GM12878 (cell line): ENCODE measurements at regions not wholly inside any gene's neighbourhood (a gene's known extent, or its start where the extent isn't known, plus 50 kb on each side); places are given as distances from the start of the nearest gene placed in this dataset.

Experiments used
- ATAC-seq: fragments of 200-7000 bp; cut with Tn5 transposase; 3 replicates; pipeline ENCODE4 v1.9.1; 2020; ENCODE audit warnings: mild to moderate bottlenecking, moderate library complexity
- BruUV-seq: library from RNA; stranded (reverse); fragments of 400-500 nt; replicated peaks from 2 replicates; lab custom pipeline; 2021; lab: Mats Ljungman, UMichigan
- CTCF ChIA-PET: fragments of 300-600 bp; sonication (Branson Sonifier 250); formaldehyde crosslinking; extraction: SDS; loops from one replicate; lab custom pipeline; 2021; ENCODE audit warnings: inconsistent platforms; lab: Yijun Ruan, JAX
- POLR2A ChIA-PET: fragments of 350-600 bp; formaldehyde crosslinking; extraction: SDS; loops from one replicate; lab custom pipeline; 2021; ENCODE audit warnings: inconsistent platforms; lab: Charles Lee
- RAD21 ChIA-PET: fragments of 300-600 bp; sonication (Branson Sonifier 250); formaldehyde crosslinking; loops from one replicate; lab custom pipeline; 2023; ENCODE audit warnings: antibody characterized with exemption; ENCODE audit not compliant: unreplicated experiment; lab: Charles Lee
- SMC1A ChIA-PET: fragments of 300-600 bp; sonication (Branson Sonifier 250); formaldehyde crosslinking; loops from one replicate; lab custom pipeline; 2023; ENCODE audit not compliant: unreplicated experiment, uncharacterized antibody; lab: Charles Lee
- DNase-seq: peaks from one replicate; pipeline ENCODE4 v3.0.0-alpha.2; 2011; ENCODE audit warnings: low read depth, low spot score
- FAIRE-seq: peaks from 3 replicates; lab custom pipeline; 2011; peaks lifted over from hg19 to GRCh38; lab: Jason Lieb, UNC
- H2AFZ ChIP-seq: 2 replicates; pipeline ENCODE4 v1.6.0; 2011; ENCODE audit warnings: low read depth, low read length, control low read depth; ENCODE audit not compliant: control insufficient read depth
- H3K27ac ChIP-seq: 2 replicates; pipeline ENCODE4 v1.5.1; 2011; ENCODE audit warnings: control low read depth; ENCODE audit not compliant: control insufficient read depth, insufficient read depth
- H3K27me3 ChIP-seq, 2 experiments: replicated peaks in 1 of 2; 2 replicates each; pipeline versions ENCODE4 v1.6.0 to v1.6.1; 2011; ENCODE audit warnings: low read length in 1 of 2; ENCODE audit not compliant: control insufficient read depth in 2 of 2, insufficient read depth in 2 of 2
- H3K36me3 ChIP-seq, 2 experiments: 2 replicates each; pipeline ENCODE4 v1.5.1; 2011; ENCODE audit warnings: low read length in 1 of 2; ENCODE audit not compliant: control insufficient read depth in 2 of 2, insufficient read depth in 2 of 2
- H3K4me1 ChIP-seq: 2 replicates; pipeline ENCODE4 v1.6.1; 2011; ENCODE audit warnings: mild to moderate bottlenecking, low read length, moderate library complexity, mixed read lengths; ENCODE audit not compliant: control insufficient read depth, insufficient read depth
- H3K4me2 ChIP-seq: 2 replicates; pipeline ENCODE4 v1.6.0; 2011; ENCODE audit warnings: control low read depth; ENCODE audit not compliant: control insufficient read depth, insufficient read depth
- H3K4me3 ChIP-seq: fragments of 200-600 bp; sonication (generic); 2 replicates; pipeline ENCODE4 v1.5.1; 2016
- H3K79me2 ChIP-seq: 2 replicates; pipeline ENCODE4 v1.6.0; 2011; ENCODE audit warnings: low read length; ENCODE audit not compliant: control insufficient read depth, insufficient read depth
- H3K9ac ChIP-seq: 2 replicates; pipeline ENCODE4 v1.8.0; 2011; ENCODE audit warnings: low read length, control low read depth, mixed read lengths; ENCODE audit not compliant: control insufficient read depth, insufficient read depth
- H3K9me3 ChIP-seq: replicated peaks from 3 replicates; pipeline ENCODE4 v1.5.1; 2011; ENCODE audit warnings: mild to moderate bottlenecking, low read length; ENCODE audit not compliant: control insufficient read depth, insufficient read depth
- H4K20me1 ChIP-seq: 2 replicates; pipeline ENCODE4 v1.6.0; 2011; ENCODE audit not compliant: control insufficient read depth, insufficient read depth
- BCLAF1 ChIP-seq: fragments of 450-650 bp; IDR thresholded peaks from 2 replicates; pipeline ENCODE4 v1.6.1; 2017; ENCODE audit warnings: antibody characterized with exemption, mild to moderate bottlenecking, moderate library complexity
- CBX5 ChIP-seq: sonication (generic); IDR thresholded peaks from 2 replicates; pipeline ENCODE4 v1.6.1; 2016; ENCODE audit warnings: low read depth, moderate library complexity, mild to moderate bottlenecking, inconsistent platforms
- CEBPZ ChIP-seq: fragments of 150-350 bp; IDR thresholded peaks from 2 replicates; pipeline ENCODE4 v1.6.1; 2016; ENCODE audit warnings: low read depth, low read length
- FOXM1 ChIP-seq: IDR thresholded peaks from 2 replicates; pipeline ENCODE4 v1.6.1; 2012; ENCODE audit warnings: low read depth, mild to moderate bottlenecking, inconsistent platforms, low read length, moderate library complexity
- IKZF2 ChIP-seq, 2 experiments: fragments of 450-650 bp; IDR thresholded peaks; 2 replicates each; pipeline ENCODE4 v1.6.1; 2017; ENCODE audit warnings: mild to moderate bottlenecking in 2 of 2, moderate library complexity in 2 of 2
- WGBS: methylation state at CpG from one replicate; pipeline ENCODE4 v1.1.6; 2016; ENCODE audit warnings: low lambda C conversion rate; ENCODE audit not compliant: insufficient replicate concordance, insufficient coverage; ENCODE audit errors: missing lambda C conversion rate; 5-methylcytosine and 5-hydroxymethylcytosine counted together
- in situ Hi-C: fragments of 300-500 bp; cut with MboI; formaldehyde crosslinking; loops from 9 replicates; pipeline ENCODE4 v1.14.3; 2018; ENCODE audit warnings: mixed read lengths
- intact Hi-C: fragments of 100-400 bp; cut with micrococcal nuclease; formaldehyde crosslinking; loops from one replicate; pipeline ENCODE4 v1.14.2; 2022; ENCODE audit not compliant: unreplicated experiment
- TF ChIP-seq, protein P1 (sequence below): IDR thresholded peaks from 2 replicates; pipeline ENCODE4 v1.6.1; 2011; ENCODE audit warnings: low read depth, low read length, improper control_type of control experiment, borderline replicate concordance
- TF ChIP-seq, protein P2 (sequence below): fragments of 450-650 bp; formaldehyde crosslinking; IDR thresholded peaks from 2 replicates; pipeline ENCODE4 v1.5.0; 2022; ENCODE audit warnings: mild to moderate bottlenecking, missing genetic modification characterization

- ChIA-PET CTCF (interaction anchor here (1.4 kb wide), 1 partner anchor 75 kb away, joined by 5 read pairs; no protein-coding TSS in a partner anchor), RAD21 (no interaction called here), SMC1A (no interaction called here), POLR2A (no interaction called here)
- no peak overlapping the region for H3K4me2 ChIP-seq
- in situ Hi-C loops (no loop called here), intact Hi-C loops (no loop called here)
- DNase-seq (no peak), ATAC-seq (no peak), FAIRE-seq (no peak)
- H3K9me3 ChIP-seq: no peaks in the 10 kb centered on the region
- no peak for TF ChIP-seq CBX5
- TF ChIP-seq IKZF2 (IDR thresholded peaks at IDR 0.05): no peak
- TF ChIP-seq CEBPZ: no peak
- TF ChIP-seq FOXM1: no peak
- TF ChIP-seq, protein P1, sequence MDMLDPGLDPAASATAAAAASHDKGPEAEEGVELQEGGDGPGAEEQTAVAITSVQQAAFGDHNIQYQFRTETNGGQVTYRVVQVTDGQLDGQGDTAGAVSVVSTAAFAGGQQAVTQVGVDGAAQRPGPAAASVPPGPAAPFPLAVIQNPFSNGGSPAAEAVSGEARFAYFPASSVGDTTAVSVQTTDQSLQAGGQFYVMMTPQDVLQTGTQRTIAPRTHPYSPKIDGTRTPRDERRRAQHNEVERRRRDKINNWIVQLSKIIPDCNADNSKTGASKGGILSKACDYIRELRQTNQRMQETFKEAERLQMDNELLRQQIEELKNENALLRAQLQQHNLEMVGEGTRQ: no peak
- no peak for TF ChIP-seq BCLAF1
- TF ChIP-seq, protein P2, sequence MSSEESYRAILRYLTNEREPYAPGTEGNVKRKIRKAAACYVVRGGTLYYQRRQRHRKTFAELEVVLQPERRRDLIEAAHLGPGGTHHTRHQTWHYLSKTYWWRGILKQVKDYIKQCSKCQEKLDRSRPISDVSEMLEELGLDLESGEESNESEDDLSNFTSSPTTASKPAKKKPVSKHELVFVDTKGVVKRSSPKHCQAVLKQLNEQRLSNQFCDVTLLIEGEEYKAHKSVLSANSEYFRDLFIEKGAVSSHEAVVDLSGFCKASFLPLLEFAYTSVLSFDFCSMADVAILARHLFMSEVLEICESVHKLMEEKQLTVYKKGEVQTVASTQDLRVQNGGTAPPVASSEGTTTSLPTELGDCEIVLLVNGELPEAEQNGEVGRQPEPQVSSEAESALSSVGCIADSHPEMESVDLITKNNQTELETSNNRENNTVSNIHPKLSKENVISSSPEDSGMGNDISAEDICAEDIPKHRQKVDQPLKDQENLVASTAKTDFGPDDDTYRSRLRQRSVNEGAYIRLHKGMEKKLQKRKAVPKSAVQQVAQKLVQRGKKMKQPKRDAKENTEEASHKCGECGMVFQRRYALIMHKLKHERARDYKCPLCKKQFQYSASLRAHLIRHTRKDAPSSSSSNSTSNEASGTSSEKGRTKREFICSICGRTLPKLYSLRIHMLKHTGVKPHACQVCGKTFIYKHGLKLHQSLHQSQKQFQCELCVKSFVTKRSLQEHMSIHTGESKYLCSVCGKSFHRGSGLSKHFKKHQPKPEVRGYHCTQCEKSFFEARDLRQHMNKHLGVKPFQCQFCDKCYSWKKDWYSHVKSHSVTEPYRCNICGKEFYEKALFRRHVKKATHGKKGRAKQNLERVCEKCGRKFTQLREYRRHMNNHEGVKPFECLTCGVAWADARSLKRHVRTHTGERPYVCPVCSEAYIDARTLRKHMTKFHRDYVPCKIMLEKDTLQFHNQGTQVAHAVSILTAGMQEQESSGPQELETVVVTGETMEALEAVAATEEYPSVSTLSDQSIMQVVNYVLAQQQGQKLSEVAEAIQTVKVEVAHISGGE: no peak
- H3K79me2 ChIP-seq: peaks cover 3% of the 10 kb centered on the region
- WGBS: 95% methylated on average over 18 of the region's 18 CpGs
- no peak overlapping the region for H3K4me3 ChIP-seq
- no peaks in the 10 kb centered on the region for H4K20me1 ChIP-seq
- H3K27ac ChIP-seq: no peak overlapping the region
- no peaks in the 10 kb centered on the region for H3K27me3 ChIP-seq
- BruUV-seq: no TSS peak
- no peak overlapping the region for H3K9ac ChIP-seq
- H2AFZ ChIP-seq: no peak overlapping the region
- no peaks in the 10 kb centered on the region for H3K36me3 ChIP-seq
- H3K4me1 ChIP-seq: no peaks in the 10 kb centered on the region
Measured at GRCh38 chr22:46081831-46082210, 68.5 kb upstream of the PPARA start.
